HG02571 (cell line): ENCODE measurements at regions not wholly inside any gene's neighbourhood (a gene's known extent, or its start where the extent isn't known, plus 50 kb on each side); places are given as distances from the start of the nearest gene placed in this dataset.
A peak's percentile ranks its signal among the peaks of the same experiment; 100 is the strongest.
"Not testable (repeated sequence)": the region's sequence is repeated elsewhere in the genome, so short reads cannot be mapped to it uniquely, and the experiment has no call there.

Source experiments
- ATAC-seq: cut with Tn5 transposase; IDR thresholded peaks from one replicate; pipeline ENCODE4 v1.9.1; 2021; ENCODE audit warnings: mild to moderate bottlenecking, moderate library complexity; ENCODE audit not compliant: unreplicated experiment

DNA sequence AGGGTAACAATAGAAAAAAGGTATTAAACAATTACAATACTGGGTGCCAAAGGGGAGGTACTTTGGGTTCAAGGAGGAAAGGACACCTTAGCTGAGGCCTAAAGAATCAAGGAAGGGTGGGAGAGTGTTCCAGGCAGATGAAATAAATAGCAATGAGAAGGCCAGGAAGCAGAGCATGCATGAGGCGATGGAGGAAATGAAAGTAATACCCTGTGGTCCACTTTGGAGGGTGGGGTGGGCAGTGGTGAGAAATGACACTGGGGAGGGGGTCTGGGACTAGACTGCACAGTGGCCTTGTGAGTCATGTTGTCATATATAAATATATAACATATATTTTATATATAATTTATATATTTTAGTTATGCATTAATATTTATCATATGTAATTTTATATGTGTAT lies 55.9 kb downstream of the BHLHE40 start:
- no peak for ATAC-seq

DNA sequence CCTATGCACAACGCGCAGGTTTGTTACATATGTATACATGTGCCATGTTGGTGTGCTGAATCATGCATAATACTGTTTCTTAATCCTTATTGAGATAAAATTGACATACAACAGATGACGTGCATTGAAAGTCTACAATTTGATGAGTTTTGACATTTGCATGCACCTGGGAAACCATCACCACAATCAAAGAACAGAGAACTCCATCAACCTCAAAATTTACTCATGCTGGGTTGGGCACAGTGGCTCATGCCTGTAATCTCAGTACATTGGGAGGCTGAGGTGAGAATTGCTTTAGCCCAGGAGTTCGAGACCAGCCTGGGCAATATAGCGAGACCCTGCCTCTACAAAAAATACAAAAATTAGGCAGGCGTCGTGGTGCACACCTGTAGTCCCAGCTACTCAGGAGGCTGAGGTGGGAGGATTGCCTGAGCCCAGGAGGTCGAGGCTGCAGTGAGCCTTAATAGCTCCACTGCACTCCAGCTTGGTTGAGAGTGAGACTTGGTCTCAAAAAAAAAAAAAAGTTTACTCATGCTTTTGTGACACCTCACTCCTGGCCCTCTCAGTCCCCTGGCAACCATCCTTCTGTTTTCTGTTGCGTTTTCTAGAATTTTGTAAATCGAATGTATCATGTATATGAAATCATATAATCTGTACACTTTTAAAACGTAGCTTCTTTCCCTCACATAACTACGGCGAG lies 56.6 kb downstream of the BHLHE40 start:
- ATAC-seq, result no peak

DNA sequence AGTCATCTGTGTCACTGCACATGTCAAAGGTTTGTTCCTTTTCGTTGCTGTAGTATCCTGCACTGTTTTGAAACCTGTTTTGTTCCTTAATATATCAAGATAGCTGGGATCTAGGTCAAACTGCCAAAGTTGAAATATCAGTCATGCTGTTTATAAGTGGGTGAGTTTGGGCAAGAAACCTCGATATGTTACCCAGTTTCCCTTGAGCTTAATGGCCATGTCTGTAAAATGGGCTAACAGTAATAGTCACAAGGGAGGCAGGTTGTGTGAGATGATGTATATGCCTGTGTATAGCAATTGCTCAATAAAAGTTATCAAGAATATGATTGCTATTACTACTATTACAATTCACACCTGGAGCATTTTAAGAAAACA lies 57.1 kb downstream of the BHLHE40 start:
- ATAC-seq, result no peak

DNA sequence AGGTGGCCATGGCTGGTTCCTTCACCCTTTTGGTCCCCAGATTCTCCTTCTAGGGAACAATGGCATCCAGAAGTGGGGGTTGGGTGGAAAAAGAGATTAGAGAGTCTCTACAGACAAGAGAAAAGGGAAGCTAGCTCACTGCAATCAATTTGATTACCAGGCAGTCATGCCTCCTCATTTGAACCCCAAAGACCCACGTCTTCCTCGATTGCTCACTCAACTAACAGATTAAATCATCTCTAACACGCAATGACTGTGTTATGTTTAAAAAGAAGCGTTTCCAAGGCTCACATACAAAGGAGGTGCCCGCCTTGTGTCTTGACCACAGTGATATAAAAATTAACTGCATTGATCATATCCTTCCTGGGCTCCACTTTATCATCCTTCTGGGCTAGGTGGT lies 57.6 kb downstream of the BHLHE40 start:
- no peak for ATAC-seq

DNA sequence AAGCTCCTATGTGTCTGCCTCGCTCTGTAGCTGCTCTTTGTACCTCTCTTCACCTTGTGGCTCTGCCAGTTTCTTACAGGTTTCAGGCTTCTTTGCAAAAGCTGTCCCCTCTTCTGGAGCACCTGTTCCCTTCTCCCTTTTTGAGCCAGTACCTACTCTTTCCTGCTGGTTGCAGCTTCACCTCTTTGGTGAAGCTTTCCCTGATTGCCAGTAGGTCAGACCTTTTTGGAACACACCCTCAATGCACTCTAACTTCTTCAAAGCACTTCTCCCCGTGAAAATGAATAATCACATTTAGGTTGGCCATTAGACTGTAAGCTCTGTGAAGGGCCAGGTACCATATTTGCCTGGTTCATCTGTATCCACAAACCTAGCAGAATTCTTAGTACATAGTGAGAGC lies 60.3 kb downstream of the BHLHE40 start:
- no peak for ATAC-seq

DNA sequence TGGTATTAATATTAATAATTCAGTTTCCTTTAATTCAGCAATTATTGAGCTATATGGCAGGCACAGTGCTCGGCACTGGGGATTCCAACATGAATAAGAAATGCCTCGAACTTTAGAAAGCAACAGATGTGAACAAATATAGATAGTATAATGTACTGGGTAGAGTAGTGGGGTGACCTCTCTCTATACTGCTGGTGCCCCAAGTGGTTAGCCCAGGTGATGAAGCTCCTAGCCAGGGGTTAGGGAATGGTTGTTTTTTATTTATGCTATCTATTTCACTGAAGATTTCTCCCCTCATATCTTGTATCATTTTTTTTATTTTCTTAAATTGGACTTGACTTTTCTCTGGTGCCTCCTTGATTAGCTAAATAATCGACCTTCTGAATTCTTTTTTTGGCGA lies 62.1 kb downstream of the BHLHE40 start:
- no peak for ATAC-seq

DNA sequence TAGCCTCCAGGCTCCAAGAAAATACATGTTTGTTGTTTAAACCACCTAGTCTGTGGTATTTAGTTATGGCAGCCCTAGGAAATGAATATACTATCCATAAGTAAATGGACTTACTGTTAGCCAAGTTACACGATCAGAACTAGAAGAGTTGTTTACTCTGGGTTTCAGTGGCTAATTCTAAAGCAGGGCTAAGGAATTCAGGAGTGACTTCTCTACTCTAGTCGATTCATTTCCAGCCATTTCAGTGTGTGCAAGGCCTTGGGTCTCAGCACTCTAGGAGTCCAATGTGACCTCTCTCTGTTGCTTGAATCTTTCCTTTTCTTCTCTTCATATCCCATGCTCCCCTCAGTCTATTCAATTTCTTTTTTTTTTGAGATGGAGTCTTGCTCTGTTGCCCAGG lies 66.7 kb downstream of the BHLHE40 start:
- no peak for ATAC-seq

DNA sequence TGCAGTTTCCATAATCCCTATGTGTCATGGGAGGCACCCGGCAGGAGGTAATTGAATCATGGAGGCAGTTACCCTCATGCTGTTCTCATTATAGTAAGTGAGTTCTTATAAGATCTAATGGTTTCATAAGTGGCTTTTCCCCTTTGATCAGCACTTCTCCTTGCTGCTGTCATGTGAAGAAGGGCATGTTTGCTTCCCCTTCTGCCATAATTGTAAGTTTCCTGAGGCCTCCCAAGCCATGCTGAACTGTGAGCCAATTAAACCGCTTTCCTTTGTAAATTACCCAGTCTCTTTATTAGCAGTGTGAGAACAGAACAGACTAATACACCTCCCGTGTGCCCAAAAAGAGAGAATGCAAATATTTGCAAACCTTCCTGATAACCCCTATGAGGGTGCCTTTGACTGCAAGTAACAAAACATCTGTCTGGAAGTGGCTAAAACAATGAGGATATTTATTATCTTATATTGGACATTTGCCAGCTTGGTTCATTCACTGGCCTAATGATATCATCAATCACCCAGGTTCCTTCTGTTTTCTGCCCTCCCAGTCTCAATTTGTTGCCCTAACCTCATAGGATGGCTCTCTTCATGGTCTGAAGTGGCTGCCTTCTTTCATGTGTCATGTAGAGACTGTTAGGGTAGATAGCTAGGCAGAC lies 68.7 kb downstream of the BHLHE40 start:
- no peak for ATAC-seq

DNA sequence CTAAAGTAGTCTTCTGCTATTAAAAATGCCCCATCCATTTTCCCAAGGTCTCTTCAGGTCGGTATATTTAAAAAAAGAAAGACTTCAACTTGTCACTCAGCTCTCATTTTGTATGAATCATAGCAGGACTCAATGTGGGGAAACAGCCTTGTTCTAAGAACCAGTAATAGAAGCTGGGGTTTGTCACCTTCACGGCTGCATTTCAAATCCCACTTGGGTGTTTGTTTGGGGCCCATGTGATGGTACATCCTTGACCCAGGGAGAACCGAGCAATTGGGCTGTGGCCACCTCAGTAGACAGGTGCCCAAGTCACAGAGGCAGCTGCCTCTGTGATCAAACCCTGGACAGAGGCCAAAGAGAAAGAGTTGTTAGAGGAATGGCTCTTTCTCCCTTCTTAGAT lies 70.3 kb upstream of the ARL8B start:
- no peak for ATAC-seq

DNA sequence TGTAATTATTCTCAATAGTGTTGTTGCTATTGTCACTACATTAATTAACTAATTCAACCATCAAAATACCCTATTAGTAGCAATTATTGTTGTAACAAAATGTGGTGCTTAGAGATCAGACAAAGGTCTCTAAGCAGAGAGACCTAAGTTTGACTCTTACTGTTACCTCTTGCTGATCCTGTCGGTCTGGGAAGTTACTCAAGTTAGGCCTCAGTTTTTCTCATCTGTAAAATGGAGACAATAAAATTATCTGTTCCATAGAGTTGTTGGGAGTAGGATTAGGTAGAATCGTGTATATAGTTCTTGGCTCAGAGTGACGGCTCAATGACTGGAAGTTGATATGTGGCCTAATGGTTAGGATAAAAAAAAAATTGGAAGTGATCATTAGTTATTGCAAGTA lies 69.8 kb upstream of the ARL8B start:
- no peak for ATAC-seq

DNA sequence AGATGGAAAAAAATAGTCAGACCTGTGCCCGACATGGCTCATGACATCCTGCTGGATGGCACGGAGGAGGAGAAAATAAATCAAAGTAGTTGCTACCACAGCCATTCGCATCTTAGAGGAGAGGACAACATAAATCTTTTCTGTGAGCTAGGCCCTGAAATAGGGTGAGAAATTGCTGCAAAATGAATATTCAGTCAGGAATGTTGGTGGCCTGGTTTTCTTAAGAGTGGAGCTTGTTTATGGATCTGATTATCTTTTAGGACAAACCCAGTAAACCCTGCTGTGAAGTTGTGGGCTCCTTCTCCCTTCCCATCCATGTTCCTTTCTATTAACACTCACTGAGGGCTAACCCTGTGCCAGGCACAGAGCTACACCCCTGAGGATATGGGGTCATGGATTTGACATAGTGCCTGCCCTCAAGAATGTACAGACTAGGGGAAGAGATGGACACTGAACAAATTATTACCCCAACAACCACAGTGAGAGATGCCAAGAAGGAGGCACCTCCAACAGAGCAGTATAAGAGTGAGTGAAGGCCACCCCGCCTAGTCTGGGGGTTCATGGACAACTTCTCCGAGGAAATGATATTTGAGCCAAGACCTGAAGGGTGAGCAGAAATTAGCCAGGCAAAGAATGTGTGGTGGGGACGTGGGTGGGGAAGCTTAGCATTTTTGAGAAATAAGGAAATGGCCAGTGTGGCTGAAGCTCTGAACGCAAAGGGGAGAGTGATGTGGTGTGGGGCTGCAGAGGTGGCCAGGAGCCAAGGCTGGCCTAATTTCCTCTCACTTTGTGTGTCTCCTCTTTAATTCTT lies 68.9 kb upstream of the ARL8B start:
- ATAC-seq, result no peak

DNA sequence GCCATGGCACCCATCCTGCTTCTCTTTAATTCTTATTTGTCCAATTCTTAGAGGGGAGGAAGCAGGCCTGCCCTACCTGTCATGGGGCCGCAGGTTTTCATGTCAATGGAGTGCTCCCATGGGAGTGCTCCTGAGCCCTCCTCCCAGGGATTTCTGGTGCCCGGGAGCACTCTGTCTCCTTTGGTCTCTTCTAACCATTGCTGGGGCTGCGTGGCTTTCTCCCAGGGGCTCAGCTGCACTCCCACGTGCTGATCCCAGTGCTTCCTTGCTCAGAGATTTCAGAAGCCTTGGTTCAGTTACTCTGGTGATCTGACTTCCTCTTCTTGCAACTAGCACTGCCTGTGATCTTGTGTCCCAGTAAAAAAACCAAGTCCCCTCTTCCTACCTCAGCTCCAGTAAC lies 68.0 kb upstream of the ARL8B start:
- ATAC-seq, result no peak

DNA sequence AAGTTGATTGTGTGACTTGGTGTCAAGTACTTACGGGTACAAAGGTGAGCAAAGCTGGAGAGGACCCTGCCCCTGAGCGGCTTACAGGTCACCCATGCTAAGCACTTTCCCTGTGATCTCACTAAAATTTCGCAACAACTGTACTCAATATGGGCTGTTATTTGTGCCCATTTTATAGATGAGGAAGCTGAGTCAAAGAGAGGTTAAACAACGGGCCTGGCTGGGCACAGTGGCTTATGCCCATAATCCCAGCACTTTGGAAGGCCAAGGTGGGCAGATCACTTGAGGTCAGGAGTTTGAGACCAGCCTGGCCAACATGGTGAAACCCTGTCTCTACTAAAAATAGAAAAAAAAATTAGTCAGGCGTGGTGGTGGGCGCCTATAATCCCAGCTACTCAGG lies 67.5 kb upstream of the ARL8B start:
- ATAC-seq, result not testable (repeated sequence)

DNA sequence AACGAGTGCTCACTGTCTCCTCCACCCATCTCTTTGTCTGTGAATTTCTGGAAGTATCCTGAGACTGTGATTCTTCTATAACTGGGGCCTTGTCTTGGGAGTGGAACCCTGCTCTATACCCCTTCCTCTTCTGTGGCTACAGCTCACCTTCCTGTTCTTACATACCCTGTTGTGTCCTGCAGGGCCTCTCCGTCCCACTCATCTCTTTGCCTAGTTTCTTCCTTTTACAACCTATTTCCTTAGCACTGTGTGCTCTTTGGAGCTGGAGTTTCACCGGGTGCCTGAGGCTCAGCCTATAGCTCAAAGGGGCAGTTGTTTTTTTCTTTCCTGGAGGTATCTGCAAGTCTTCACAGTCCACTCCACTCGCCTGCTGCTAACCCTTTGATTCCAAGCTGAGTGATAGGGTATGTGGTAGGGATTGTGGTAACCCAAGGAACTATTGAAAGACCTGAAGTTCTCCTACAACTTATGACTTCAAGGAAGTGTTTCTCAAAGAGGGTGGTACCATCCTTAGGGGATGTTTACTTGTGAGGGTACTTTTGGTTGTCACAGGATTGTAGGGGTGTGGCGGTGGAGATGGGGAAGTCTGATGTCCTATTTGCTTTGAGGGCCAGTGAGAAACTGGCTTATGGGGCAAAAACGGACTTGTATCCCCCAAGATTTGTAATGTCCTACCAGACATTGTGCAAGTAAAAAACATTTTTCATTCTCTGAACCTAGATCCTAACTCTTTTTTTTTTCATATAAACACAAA lies 66.6 kb upstream of the ARL8B start:
- ATAC-seq, result no peak

DNA sequence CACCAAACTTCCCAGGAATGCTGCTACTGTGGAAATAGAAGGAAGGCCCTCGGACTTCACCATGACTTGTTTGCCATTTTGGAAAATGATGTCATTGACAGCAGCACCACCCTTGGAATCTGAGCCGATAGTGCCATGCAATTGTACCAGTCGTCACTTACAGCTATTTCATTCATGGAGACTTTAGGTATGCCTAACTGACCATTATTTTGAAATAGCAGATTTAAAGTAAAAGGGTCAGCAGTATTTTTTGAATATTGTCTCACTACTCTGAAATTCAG lies 66.0 kb upstream of the ARL8B start:
- no peak for ATAC-seq

DNA sequence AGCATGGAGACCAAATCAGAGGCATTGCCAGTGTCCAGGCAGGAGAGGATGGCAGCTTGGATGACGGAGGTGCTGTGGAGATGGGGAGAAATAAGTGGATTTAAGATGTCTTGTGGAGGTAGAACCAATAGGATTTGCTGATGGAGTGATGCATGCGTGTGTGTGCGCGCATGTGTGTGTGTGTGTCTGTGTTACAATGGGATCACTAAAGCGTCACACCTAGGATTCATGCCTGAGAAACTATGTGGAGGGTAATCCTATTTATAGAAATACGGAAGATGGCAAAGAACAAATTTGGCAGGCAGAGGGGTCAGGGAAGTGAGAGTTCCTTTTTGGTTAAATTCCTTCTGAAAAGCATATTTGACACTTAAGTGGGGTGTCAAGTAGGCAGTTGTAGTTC lies 64.8 kb upstream of the ARL8B start:
- no peak for ATAC-seq

DNA sequence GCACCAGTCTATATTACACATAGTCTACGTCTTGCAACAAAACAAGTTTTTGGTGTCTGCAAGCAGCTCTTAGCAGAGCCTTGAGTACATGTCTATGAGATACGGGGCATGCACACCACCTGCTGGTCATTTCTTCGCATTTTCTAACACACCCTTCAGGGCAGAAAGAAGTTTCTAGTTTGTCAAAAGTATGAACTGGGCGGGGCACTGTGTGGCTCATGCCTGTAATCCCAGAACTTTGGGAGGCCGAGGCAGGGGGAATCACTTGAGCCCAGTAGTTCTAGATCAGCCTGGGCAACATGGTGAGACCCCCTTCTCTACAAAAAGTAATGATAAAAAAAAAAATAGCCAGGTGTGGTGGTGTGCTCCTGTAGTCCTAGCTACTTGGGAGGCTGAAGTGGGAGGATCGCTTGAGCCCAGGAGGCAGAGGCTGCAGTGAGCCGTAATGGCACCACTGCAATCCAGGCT lies 64.2 kb upstream of the ARL8B start:
- peak; percentile 84 for ATAC-seq

DNA sequence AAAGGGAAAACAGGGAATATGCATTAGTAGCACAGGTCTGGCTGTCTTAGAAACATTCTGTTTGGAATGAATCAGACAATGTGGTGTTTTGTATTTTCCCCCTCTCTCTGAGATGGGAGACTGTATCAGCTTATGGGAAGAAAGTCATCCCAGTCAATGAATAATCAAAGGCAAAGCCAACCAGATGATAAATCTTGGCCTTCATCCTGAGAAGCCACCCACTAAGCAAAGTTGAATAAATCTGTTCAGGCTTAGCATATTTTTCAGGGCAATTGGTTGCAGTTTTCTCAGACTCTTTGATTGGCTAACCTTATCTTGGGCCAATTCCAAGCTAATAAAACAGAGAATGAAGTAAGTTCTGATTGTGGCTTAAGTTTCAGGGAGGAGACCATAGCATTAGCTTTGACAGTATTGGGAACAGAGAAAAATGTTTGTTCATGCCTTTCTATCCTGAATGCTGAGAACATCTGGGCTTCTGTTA lies 63.6 kb upstream of the ARL8B start:
- no peak for ATAC-seq

DNA sequence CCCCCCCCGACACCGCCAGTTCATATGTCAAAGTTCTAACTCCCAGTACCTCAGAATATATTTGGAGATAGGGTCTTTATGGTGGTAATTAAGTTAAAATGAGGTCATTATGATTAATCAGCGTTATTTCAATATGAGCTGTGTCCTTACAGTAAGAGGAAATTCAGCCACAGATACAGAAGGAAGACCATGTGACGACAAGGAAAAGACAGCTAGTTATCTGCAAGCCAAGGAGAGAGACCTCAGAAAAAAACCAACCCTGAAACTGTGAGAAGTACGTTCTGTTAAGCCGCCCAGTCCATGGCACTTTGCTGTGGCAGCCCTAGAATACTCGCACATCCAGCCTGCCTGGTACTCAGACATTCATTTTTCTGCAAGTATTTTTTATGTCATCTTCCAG lies 62.3 kb upstream of the ARL8B start:
- no peak for ATAC-seq

DNA sequence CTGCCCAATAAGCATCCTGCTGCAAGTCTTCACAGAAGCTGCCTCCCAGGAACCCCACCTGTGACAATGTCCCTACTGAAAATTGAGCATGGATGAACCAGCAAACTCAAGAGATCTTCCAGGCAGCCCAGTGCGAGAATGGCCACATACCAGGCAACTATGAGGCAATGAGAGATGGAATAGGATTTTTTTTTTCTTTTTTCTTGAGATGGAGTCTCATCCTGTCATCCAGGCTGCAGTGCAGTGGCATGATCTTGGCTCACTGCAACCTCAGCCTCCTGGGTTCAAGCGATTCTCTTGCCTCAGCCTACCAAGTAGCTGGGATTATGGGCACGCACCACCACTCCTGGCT lies 60.9 kb upstream of the ARL8B start:
- no peak for ATAC-seq

DNA sequence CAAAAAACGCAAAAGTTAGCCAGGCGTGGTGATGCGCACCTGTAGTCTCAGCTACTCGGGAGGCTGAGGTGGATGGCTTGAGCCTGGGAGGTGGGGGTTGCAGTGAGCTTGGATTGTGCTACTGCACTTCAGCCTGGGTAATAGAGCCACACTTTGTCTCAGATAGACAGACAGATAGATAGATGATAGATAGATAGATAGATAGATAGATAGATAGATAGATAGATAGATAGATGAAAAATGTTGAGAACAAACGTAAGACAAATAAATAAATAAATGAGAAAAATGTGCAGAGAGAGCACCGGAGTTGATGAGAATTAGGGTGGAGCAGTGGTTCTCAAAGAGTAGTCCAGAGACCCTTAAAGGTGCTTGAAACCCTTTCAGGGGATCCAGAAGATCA lies 58.4 kb upstream of the ARL8B start:
- no peak for ATAC-seq
